NCI-H345 (cell line): ENCODE measurements at regions not wholly inside any gene's neighbourhood (a gene's known extent, or its start where the extent isn't known, plus 50 kb on each side); places are given as distances from the start of the nearest gene placed in this dataset.
"Not testable (repeated sequence)": the region's sequence is repeated elsewhere in the genome, so short reads cannot be mapped to it uniquely, and the experiment has no call there.

ENCODE experiments used
- DNase-seq: peaks from one replicate; lab custom pipeline; 2025; lab: John Stamatoyannopoulos, UW

DNA sequence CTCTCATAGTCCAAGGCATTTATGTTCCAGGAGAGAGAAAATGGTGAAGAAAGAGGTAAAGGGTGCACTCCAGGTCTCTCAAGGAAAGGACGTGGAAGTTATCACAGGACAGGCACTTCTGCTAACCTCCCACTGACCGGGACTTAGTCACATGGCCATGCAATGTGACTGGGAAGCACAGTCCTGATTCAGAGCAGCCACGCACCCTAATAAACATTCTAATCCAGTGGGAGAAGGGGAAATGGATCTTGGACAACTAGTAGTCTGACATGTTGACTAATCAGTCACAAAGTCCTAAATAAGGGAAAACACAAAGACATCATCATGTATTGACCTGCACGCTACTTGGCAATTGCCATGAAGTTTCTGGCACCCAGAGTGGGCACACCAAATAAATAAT, 417.5 kb upstream of the ZMIZ1 start:
- DNase-seq, result no peak

DNA sequence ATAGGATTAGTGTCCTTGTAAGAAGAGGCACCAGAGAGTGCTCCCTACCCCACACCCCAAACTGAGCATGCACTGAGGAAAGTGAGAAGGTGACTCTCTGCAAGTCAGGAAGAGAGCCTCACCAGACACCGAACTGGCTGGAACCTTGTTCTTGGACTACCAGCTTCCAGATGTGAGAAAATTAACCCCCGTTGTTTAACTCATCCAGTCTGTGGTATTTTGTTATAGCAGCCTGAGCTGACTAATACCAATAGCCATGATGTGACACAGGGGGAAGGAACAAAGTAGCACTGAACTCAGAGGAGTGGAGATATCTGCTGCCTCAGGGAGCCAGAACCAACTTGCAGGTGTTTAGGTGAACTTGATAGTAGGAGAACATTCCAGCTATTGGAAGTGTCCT, 415.2 kb upstream of the ZMIZ1 start:
- DNase-seq, result no peak

GRCh38 chr10:78654047-78654590, 414.6 kb upstream of the ZMIZ1 start:
- DNase-seq, result no peak

- no peak for DNase-seq
Observed at GRCh38 chr10:78655979-78656378, 412.8 kb upstream of the ZMIZ1 start.

DNA sequence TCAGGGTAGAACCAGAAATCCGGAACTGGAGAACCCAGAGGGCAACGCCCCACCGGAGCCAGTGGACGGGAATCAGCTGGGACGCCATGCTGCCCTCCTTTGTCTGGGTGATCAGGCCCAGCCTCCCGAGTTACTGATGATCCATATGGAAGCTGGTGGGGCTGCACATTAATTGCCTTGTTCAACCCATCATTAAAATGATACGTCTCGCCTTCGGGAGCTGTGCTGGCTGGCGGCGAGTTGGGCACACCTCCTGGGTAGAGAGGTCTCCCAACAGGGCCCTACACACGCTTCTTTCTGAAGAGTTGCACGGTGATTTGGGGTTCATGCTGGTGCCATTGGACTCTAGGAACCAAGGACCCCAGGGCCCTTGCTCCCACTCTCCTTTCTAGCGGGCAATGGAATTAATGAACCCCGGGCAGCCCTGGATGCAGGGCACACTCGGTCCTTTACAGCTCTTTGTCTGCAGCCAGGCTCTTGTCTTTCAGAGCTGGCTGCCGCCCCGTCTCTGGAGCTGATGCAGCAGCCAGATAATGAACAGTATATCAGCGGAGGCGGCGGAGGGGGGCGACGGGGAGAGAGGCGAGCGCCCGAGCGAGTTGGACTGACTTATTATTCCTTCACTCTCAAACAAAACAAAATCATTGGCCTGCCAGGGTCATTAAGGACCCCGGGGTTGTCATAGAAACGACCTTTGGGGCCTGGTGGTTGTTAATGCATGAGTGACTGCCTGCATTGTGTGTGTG, 412.2 kb upstream of the ZMIZ1 start:
- no peak for DNase-seq

GRCh38 chr10:78657163-78657861, 411.5 kb upstream of the ZMIZ1 start:
- peak; percentile 25 for DNase-seq

GRCh38 chr10:78657862-78658165, 411.0 kb upstream of the ZMIZ1 start:
- DNase-seq, result no peak

- DNase-seq, result no peak
Observed at GRCh38 chr10:78658645-78659597, 409.8 kb upstream of the ZMIZ1 start.

- DNase-seq, result no peak
Observed at GRCh38 chr10:78659598-78659967, 409.2 kb upstream of the ZMIZ1 start.

DNA sequence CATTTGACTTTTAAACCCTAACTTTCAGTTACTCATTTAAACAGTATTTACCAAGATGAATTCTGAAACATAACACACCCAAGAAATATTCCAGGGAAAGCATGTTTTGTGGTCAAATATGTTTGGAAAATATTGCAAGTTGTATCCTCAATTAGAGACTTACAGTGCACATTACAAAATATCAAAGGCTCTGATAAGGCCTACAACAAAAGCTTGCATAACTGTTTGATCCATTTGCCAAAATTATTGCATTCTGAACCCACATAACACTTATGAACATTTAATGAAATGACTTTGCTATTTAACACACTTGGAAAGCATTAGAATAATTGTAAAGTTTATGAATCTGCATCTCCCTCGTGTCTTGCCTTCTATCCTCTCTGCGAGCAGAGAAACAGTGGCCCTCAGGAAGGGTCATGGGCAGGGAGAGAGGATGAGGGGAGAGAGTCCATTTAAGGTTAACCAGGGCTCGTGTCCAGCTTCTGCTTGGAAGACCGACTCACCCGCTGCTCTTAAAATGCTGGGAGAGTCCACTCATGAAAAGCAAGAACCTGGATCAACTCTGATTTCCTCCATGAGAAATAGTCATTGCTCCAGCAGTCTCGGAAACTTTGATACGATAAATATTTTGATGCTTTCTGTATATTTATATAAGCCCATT, 408.2 kb upstream of the ZMIZ1 start:
- no peak for DNase-seq

DNA sequence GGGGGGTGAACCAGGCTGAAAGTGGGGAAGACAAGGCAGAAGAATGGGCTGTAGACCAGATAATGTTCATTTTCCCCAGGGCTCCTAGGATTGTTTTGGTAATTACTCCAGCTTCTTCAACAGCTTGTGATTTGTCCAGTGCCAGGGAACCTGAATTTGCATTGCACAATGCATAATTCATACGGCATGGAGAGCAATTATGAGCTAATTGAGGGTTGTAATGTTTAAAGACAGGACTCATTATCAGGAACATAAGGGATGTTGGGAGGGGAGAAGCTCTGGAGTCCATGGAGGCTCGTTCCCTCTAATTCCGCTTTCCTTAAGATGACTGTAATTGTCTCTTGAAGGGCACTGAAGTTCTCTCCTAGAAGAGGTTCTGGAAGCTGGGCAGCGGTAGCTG, 405.0 kb upstream of the ZMIZ1 start:
- no peak for DNase-seq

GRCh38 chr10:78664929-78665553, 403.7 kb upstream of the ZMIZ1 start:
- DNase-seq, result no peak

GRCh38 chr10:78672918-78673317, 395.8 kb upstream of the ZMIZ1 start:
- DNase-seq, result no peak

GRCh38 chr10:78681141-78681540, 387.6 kb upstream of the ZMIZ1 start:
- not testable (repeated sequence) for DNase-seq

- DNase-seq, result peak; percentile 39
Observed at GRCh38 chr10:78681986-78682385, 386.8 kb upstream of the ZMIZ1 start.

DNA sequence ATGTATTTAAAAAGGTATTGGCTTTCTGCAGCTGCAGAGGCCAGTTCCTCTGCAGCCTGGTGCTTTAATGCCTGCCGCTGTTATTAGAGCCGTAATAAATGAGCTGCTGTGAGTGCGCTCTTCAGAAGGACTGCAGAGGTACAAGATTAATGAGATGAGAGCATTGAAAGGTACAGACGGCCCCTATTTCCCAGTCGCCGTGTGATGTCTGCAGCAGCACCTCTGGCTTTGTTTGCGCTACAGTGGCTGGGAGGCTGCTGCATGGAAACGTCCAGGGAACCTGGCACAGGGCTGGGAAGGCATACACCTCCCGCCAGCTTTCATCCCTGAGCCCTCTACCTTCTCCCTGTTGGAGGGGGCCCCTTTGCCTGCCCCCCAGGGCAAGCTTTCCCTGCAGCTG, 383.8 kb upstream of the ZMIZ1 start:
- peak; percentile 63 for DNase-seq

GRCh38 chr10:78685466-78686103, 383.2 kb upstream of the ZMIZ1 start:
- no peak for DNase-seq

GRCh38 chr10:78686444-78687060, 382.2 kb upstream of the ZMIZ1 start:
- no peak for DNase-seq

- no peak for DNase-seq
Observed at GRCh38 chr10:78687626-78688025, 381.1 kb upstream of the ZMIZ1 start.

DNA sequence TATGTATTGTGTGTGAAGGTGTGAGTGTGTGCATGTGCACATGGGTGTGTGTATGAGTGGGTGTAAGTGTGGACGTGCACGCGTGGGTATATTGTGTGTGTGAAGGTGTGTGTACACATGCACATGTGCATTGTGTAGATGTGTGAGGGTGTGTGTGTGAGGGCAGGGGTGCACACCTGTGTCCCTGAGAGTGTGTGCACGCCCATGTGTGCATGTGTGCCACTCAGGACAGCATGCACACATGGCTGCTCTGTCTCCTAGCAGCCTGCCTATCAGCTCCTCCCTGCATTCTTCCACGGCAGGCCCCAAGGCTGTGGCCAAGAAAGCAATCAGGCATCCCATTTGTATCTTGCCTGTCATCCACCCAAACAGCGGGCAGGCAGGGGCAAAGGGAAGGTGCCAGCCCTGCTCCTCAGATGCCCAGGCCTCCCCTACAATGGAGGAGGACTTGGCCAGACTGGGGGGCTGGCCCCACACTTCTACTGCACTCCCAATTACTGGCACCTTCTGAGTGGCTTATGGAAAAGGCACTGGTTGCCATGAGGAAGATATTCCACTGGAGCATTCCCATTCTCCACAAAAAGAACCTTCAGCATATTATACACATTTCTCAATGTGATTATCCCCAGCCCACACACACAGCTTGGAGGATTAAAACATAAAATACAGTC, 380.4 kb upstream of the ZMIZ1 start:
- no peak for DNase-seq
